ENCODE measurements at regions not wholly inside any gene's neighbourhood (a gene's known extent, or its start where the extent isn't known, plus 50 kb on each side); places are given as distances from the start of the nearest gene placed in this dataset.

- DNase-seq: no peak
These were observed 246.3 kb upstream of the CLEC14A start for GRCh38 chr14:38502239-38502638.

DNA sequence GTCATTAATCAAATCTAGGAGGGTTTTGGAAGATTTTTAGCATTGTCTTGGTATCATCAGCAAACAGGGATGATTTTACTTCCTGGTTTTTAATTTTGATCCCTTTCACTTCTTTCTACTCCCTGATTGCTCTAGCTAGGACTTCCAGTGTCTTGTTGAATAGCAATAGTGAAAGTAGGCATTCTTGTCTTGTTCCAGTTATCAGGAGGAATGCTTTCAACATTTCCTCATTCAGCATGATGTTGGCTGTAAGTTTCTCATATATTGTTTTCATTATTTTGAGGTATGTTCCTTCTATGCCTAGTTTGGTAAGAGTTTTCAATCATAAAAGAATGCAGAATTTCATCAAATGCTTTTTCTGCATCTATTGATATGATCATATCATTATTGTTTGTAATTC is 244.2 kb upstream of the CLEC14A start:
- no peak for DNase-seq

DNA sequence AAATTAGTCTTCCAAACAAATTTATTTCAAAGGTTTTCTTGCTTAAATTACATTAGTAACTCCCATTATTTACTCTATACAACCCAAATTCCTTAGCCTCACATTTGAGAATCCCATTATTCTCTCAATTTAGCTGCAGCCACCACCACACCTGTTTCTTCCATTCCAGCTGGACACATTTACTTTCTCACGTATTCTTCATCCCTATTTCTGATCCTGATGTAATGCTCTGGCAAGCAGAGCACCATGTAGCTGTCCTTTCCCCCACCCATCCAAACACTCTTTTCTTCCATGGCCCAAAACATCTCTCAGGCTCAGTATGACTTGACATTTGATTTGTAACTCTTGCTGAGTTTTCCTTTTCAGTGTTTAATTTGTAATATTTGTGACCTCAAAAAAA is 240.2 kb upstream of the CLEC14A start:
- DNase-seq: peak; percentile 2

DNA sequence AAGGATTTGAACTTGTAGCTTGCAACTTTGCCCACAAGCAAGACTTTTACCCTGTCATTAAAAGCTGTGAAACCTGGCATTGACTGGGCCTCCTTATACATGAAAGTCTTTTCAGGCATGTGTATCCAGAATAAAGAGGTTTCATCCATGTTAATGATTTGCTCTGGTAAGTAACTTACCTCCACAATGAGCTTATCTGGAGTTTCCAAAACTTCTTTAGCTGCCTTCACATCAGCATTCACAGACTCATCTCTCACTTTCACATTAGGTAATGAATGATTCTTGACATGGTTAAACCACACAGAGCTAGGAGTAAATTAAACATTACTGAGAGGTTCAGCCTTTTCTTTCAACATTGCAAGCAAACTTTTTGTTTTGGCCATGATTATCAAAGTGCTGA is 234.4 kb upstream of the CLEC14A start:
- no peak for DNase-seq

GRCh38 chr14:38485026-38485425 is 229.1 kb upstream of the CLEC14A start:
- DNase-seq: no peak

GRCh38 chr14:38481952-38482678 is 226.2 kb upstream of the CLEC14A start:
- DNase-seq: no peak

DNA sequence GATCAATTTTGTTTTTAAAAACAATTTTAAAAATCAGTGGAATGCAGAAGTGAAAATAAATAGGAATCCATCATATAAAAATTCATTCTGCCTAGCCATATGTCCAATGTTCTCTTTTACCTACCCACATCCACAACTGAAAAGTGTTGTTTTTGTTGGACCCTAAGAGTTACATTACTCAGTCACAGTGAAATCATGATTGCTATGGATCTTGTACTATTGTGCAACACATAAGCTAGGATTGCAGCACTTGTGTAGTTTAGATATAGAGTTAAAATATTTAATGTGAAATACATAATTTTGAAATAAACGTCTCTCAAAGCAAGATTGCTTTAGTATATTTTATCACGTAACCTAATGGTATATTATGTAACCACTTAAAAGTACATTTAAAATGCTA is 213.3 kb upstream of the CLEC14A start:
- no peak for DNase-seq

DNA sequence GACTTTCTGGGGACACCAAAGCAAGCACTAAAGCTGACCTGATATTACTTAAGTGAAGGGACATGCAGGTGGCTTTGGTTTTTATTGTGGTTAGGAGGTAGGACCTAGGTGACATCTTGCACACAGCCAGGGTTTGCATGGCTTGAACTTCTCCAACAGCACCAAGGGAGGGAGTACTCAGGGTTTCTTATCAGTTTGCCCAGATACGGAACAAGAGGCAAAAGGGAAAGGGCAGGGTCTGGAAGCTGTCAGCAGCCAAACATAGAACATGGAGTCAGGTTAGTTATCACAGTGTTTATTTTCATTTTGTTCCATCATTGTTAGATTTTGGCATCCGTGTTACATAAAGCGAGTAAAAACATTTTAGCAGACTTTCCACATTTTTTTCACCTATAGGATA is 186.3 kb upstream of the CLEC14A start:
- DNase-seq: no peak

DNA sequence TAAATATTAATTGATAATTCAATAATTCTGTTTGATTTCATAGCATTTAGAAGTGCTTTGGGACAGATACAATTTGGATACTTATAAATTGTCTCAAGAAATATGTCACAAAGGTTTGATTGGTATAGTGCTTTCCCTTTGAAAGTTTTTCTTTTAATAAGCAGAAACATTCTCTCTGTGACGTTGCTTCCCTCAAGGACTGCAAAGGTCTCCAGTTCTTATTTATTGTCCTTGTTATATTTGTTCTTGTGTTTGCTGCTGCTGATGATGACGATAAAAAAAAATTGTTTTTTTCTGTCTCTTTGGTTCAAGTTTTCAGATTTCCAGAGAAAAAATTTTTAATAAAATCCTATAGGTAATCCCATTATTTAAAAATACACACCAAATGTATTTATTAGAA is 176.3 kb upstream of the CLEC14A start:
- DNase-seq: no peak

DNA sequence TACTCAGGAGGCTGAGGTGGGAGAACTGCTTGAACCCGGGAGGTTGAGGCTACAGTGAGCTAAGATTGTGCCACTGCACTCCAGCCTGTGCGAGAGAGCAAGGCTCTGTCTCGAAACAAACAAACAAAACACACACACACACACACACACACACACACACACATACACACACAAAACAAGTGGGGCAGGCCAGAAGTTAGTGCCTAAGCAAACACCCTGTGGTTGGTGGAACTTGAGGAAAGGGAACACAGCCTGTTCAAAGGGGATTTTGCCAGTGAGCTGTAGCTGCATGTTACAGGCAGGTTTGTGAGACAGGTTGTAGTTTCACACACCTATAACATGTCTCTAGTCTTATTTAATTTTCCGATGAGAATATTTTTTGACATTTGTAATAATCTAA is 175.3 kb upstream of the CLEC14A start:
- DNase-seq: no peak

DNA sequence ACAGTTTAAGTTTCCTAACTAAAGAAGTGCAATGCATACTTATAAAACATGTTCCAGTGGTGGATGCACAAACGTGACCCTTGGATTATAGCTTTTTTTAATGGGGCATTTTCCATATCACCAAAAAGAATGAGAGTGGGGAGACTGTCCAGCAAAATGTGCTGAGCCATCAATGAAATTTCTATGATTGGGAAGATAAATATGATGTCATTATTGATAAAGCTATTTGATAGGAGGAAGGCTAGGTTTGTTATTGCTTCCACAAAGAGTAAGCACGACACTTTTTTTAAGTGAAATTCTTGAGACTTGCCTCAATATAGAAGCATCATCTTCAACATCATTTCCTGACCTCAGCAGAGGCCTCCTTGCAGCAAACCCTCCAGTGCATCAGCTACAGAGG is 174.6 kb upstream of the CLEC14A start:
- no peak for DNase-seq

GRCh38 chr14:38425324-38425976 is 169.6 kb upstream of the CLEC14A start:
- no peak for DNase-seq

DNA sequence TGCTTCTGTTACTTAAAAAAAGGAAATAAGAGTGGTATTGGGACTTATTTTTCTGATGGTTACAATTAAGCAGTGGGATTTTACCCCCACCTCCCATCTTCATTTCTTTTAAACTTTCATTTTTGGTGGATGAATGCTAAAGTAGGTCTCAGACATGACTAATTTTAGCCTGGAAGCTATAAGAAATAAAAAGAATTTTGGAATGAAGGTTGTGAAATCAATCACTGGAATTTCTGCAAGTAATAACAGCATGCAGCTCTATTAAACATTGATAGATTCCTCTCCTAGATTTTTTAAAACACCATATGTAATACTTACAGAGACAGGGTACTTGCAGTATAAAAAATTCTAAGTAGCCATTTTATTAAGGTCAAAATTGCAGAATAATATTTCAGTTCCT is 164.2 kb upstream of the CLEC14A start:
- DNase-seq: no peak

- DNase-seq: no peak
These were observed 163.7 kb upstream of the CLEC14A start for GRCh38 chr14:38419579-38419978.

DNA sequence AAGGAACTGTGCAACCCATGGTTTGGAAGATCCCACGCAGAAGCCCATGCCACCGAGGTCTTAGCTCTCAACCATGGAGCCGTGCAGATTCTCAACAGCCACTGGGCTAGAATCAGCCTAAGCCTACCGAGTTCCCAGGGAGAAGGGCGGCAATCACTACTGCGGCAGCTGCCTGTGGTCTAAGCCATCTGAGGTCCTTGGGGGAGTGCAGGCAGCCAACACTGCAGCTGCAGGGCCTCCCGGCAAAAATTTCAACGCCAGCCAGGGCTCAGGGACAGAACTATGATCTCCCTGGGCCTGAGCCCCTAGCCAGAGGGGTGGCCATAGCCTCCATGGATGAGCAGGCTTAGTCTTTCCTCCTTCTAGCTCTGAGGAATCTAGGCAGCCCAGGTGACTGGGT is 156.8 kb upstream of the CLEC14A start:
- DNase-seq: no peak

- no peak for DNase-seq
These were observed 154.5 kb upstream of the CLEC14A start for GRCh38 chr14:38410442-38410841.

GRCh38 chr14:38409071-38409705 is 153.3 kb upstream of the CLEC14A start:
- DNase-seq: no peak

GRCh38 chr14:38405851-38406635 is 150.2 kb upstream of the CLEC14A start:
- DNase-seq: no peak

- DNase-seq: no peak
These were observed 148.7 kb upstream of the CLEC14A start for GRCh38 chr14:38404616-38405015.

DNA sequence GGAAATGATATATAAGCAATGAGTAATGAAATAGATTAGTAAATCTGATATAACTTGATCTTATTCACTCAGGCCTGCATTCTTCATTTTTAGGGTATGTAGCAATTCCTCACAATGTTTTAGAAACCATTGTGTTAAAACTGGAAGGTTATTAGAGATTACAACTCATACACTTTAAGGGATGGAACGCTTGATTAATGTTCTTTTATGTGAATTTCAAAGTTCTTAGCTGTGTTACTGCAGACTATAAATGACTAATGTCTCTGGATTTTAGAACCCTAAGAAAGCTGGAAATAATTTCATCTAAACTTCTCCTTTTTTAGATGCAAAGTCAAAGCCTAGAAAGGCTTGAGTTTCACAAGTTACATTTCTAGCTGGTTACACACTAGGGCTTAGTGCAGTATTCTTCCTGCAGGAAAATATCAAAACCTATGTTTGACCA is 148.2 kb upstream of the CLEC14A start:
- DNase-seq: no peak

DNA sequence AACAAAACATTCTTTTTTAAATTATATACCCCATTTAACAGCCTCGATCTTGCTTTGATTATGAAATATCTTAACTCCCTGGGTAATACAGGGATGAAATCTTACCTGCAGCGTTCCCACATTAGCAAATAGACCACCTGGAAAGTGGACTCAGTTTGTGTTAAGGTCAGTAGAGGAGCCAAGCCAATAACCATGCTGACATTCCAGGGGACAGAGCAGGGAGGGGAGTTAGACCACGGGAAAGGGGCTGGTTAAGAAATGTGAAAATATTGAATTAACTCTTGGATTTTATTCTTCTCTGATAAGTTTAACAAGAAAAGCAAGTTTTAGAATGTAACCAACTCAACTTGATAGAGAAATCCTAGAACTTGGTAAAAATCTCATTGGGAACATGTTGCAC is 144.9 kb upstream of the CLEC14A start:
- no peak for DNase-seq

GRCh38 chr14:38399652-38400051 is 143.8 kb upstream of the CLEC14A start:
- no peak for DNase-seq

DNA sequence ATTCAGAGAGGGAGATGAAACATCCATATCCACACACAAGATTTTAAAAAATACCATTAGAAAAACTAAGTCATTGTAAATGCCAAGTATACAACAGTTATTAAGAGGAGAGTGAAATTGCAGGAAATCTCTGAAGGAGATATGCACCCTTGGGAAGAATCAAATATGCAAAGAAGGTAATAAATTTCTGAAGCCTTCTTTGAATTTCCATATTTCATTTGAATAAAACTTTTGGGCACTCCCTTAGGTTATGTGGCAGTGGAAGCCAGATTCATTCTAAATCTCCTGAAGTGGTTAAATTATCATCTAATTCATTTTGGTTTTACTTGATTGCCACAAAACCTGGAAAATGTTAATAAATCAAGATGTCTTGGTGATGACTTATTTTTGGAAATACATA is 138.9 kb upstream of the CLEC14A start:
- no peak for DNase-seq

GRCh38 chr14:38394064-38394463 is 138.2 kb upstream of the CLEC14A start:
- no peak for DNase-seq
